ENCODE measurements at regions not wholly inside any gene's neighbourhood (a gene's known extent, or its start where the extent isn't known, plus 50 kb on each side); places are given as distances from the start of the nearest gene placed in this dataset.
"Not testable (repeated sequence)": the region's sequence is repeated elsewhere in the genome, so short reads cannot be mapped to it uniquely, and the experiment has no call there.

DNA sequence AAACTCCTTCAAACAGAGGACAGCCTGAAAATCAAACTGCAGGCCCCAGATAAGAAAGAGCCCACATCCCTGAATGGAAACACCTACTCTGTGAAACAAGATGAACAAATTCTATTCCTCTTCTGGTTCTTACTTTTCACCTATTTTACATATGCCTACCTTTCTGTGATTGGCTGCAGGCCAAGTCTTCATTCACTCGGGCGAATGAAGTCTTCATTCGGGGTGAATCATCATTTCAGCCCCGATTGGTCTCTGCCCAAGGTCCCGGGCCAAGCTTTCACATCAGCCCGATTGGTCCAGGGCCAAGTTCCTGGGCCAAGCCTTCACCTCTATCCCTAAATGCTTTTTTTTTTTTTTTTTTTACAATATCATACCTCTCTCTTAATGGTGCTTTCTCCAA is 529.8 kb upstream of the ACTRT1 start:
- DNase-seq, result no peak

- DNase-seq, result no peak
Observed at GRCh38 chrX:128581615-128582014, 529.4 kb upstream of the ACTRT1 start.

GRCh38 chrX:128543114-128543513 is 490.9 kb upstream of the ACTRT1 start:
- DNase-seq, result no peak

GRCh38 chrX:128518508-128518907 is 466.3 kb upstream of the ACTRT1 start:
- DNase-seq, result no peak

DNA sequence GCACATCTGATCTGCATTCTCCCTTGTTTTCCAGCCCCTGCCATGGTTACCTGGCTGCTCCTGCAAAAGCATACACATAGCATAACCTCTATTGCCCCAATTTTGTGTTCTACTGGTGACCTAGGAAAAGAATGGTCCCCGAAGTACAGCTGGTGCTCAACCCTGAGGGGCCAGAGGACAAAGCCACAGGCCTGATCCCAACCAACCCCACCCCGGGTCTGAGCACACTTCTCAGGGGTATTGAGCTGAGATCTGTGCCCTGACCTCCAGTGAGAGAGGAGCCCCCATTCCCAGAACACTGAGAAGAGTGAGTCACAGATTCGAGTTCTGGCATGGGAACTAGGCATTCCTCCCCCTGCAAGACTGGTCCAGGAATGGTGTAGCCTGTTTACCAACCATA is 465.5 kb upstream of the ACTRT1 start:
- no peak for DNase-seq

GRCh38 chrX:128504496-128504895 is 452.3 kb upstream of the ACTRT1 start:
- no peak for DNase-seq

- DNase-seq, result no peak
Observed at GRCh38 chrX:128464116-128464515, 411.9 kb upstream of the ACTRT1 start.

- no peak for DNase-seq
Observed at GRCh38 chrX:128460835-128461234, 408.6 kb upstream of the ACTRT1 start.

- no peak for DNase-seq
Observed at GRCh38 chrX:128458888-128459287, 406.7 kb upstream of the ACTRT1 start.

- no peak for DNase-seq
Observed at GRCh38 chrX:128457674-128458073, 405.5 kb upstream of the ACTRT1 start.

- no peak for DNase-seq
Observed at GRCh38 chrX:128439159-128439558, 387.0 kb upstream of the ACTRT1 start.

DNA sequence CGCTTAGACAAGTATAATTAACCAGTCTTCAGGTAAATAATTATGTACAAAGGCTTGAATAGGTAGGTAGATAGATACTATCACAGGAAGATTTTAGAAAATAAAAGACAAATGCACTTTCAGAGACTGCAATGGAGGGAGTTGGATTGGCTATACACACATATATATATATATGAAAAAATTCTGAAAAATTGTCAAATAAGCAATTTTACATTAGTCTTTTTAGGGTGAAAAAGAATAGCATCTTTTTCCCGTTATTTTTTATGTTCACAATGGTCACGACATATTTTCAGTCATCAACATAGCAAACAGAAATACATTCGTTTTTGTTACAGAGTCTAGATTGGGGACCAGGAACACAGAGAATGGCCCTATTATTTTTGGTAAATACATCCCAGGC is 385.9 kb upstream of the ACTRT1 start:
- no peak for DNase-seq

GRCh38 chrX:128436397-128437103 is 384.3 kb upstream of the ACTRT1 start:
- no peak for DNase-seq

- no peak for DNase-seq
Observed at GRCh38 chrX:128425546-128425945, 373.3 kb upstream of the ACTRT1 start.

GRCh38 chrX:128408842-128409241 is 356.6 kb upstream of the ACTRT1 start:
- no peak for DNase-seq

GRCh38 chrX:128396601-128397000 is 344.4 kb upstream of the ACTRT1 start:
- no peak for DNase-seq

DNA sequence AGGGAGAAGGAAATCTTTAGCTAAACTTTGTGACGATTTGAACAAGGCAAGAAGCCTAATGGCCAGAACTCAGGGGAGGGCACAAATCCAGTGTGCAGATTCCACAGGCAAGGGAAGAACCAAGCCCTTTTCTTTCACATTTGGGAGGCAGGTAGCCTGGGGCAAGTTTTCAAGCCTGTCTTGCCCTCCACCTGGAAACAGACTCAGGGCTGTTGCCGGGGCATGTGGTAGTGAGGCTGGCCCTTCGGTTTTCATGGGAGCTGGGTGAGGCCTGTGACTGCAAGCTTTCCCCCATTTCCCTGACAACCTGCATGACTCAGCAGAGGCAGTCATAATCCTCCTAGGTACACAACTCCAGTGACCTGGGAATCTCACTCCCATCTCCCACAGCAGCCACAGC is 331.6 kb upstream of the ACTRT1 start:
- DNase-seq, result not testable (repeated sequence)

GRCh38 chrX:128365492-128365891 is 313.3 kb upstream of the ACTRT1 start:
- DNase-seq, result no peak

DNA sequence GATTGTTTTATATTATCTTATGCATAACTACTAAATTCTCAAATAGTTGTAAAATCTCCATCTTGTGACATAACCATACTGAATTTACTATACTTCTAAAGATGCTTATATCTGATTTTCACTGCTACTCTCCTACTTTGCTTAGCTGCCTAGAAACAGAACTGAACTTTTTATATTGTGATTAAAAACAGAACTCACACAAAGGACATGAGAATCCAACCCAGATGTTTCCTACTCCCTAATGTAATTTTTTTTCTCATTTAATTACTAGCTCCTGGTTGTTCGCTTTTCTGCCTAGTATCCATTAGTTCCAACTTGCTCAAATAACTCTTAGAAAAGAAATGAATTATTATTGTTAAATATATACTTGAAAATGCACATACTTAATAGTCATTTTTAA is 283.5 kb upstream of the ACTRT1 start:
- DNase-seq, result no peak

DNA sequence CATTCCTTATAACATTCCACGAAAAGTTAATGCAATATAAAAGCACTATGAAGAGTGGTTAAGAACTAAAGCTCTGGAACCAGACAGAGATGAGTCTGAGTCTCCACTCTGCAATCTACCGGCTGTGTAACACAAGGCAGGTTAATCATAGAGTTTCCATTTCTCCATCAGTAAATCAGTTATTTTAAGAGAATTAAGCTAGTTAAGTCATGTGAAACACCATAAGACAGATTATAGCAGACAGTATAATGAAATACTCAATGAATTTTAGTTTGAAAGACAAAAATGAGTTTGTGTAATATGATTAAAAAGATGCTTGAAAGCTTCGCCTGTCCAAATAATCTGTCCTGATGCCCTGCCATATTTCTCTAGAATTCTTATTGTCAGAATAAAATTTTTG is 282.6 kb upstream of the ACTRT1 start:
- DNase-seq, result no peak

DNA sequence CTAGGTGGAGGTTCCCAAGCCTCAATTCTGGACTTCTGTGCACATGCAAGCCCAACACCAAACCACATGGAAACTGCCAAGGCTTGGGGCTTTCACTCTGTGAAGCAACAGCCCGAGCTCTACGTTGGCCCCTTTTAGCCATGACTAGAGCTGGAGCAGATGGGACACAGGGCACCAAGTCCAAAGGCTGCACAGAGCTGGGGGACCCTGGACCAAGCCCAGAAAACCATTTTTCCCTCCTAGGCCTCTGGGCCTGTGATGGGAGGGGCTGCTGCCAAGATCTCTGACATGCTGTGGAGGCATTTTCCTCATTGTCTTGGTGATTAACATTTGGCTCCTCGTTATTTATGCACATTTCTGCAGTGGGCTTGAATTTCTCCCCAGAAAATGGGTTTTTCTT is 258.7 kb upstream of the ACTRT1 start:
- DNase-seq, result no peak

GRCh38 chrX:128309311-128309710 is 257.1 kb upstream of the ACTRT1 start:
- DNase-seq, result no peak

- no peak for DNase-seq
Observed at GRCh38 chrX:128294198-128294597, 242.0 kb upstream of the ACTRT1 start.

DNA sequence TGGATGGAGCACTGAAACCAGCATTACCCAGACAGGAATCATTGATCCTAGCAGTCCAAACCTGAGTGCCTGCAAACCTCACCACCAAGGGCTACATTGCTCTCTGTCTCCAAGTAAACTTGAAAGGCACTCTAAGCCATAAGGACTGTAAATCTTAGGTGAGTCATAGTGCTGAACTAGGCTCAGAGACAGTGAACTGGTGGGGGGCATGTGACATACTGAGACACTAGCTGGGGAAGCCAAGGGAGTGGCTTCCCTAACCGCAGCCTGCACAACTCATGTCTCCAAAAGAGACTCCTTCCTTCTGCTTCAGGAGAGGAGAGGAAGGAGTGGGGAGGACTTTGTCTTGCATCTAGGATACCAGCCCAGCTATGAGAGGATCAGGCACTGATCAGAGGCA is 235.5 kb upstream of the ACTRT1 start:
- no peak for DNase-seq

- no peak for DNase-seq
Observed at GRCh38 chrX:128250621-128251020, 198.4 kb upstream of the ACTRT1 start.

DNA sequence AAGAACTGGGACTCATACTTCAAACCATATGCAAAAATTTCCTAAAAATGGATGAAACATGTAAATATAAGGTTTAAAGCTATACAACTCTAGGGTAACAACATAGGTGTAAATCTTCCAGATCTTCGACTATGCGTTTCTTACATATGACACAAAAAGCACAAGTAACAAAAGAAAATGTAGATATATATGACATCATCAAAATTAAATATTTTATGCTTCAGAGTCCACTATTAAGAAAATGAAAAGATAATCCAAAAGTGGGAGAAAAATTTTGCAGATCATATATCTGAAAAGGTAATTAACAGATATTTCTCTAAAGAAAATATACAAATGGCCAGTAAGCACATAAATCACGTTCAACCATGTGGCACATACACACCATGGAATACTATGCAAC is 164.2 kb upstream of the ACTRT1 start:
- DNase-seq, result no peak

All from activated naive CD4-positive, alpha-beta T cell (primary cell).